ENCODE measurements at regions not wholly inside any gene's neighbourhood (a gene's known extent, or its start where the extent isn't known, plus 50 kb on each side); places are given as distances from the start of the nearest gene placed in this dataset.

- TF ChIP-seq CTCF (IDR thresholded peaks at IDR 0.05; ENCODE audit: poor library complexity) (no peak), EZH2phosphoT487 (IDR thresholded peaks at IDR 0.05; ENCODE audit: low read depth, severe bottlenecking, unreplicated experiment) (no peak), EZH2 (IDR thresholded peaks at IDR 0.05; ENCODE audit: borderline replicate concordance) (no peak)
Measured at GRCh38 chr7:9031386-9031785, 598.0 kb downstream of the NXPH1 start.

Measured in hepatocyte (in vitro differentiated cells).